HuH-7.5 (cell line): ENCODE measurements at regions not wholly inside any gene's neighbourhood (a gene's known extent, or its start where the extent isn't known, plus 50 kb on each side); places are given as distances from the start of the nearest gene placed in this dataset.
"Not testable (repeated sequence)": the region's sequence is repeated elsewhere in the genome, so short reads cannot be mapped to it uniquely, and the experiment has no call there.

ENCODE experiments used
- DNase-seq: peaks from one replicate; pipeline ENCODE4 v3.0.0; 2011; ENCODE audit warnings: low spot score

- no peak for DNase-seq
Measured at GRCh38 chr12:19988948-19989347, 379.4 kb upstream of the PDE3A start.

GRCh38 chr12:19991146-19991545 lies 377.2 kb upstream of the PDE3A start:
- DNase-seq = no peak

GRCh38 chr12:19992311-19992710 lies 376.0 kb upstream of the PDE3A start:
- no peak for DNase-seq

- DNase-seq = no peak
Measured at GRCh38 chr12:19994968-19995367, 373.4 kb upstream of the PDE3A start.

GRCh38 chr12:19997656-19998400 lies 370.5 kb upstream of the PDE3A start:
- no peak for DNase-seq

- DNase-seq = no peak
Measured at GRCh38 chr12:19998411-19998810, 369.9 kb upstream of the PDE3A start.

GRCh38 chr12:19998961-19999804 lies 369.2 kb upstream of the PDE3A start:
- DNase-seq = no peak

GRCh38 chr12:19999805-20000138 lies 368.6 kb upstream of the PDE3A start:
- no peak for DNase-seq

GRCh38 chr12:20000229-20000849 lies 368.0 kb upstream of the PDE3A start:
- DNase-seq = no peak

- no peak for DNase-seq
Measured at GRCh38 chr12:20003252-20003651, 365.1 kb upstream of the PDE3A start.

GRCh38 chr12:20004952-20005351 lies 363.4 kb upstream of the PDE3A start:
- DNase-seq = no peak

GRCh38 chr12:20006871-20007730 lies 361.2 kb upstream of the PDE3A start:
- no peak for DNase-seq

GRCh38 chr12:20009965-20010364 lies 358.4 kb upstream of the PDE3A start:
- DNase-seq = not testable (repeated sequence)

GRCh38 chr12:20011200-20011599 lies 357.1 kb upstream of the PDE3A start:
- DNase-seq = no peak

- no peak for DNase-seq
Measured at GRCh38 chr12:20017802-20018201, 350.5 kb upstream of the PDE3A start.

- DNase-seq = no peak
Measured at GRCh38 chr12:20018406-20018805, 349.9 kb upstream of the PDE3A start.

GRCh38 chr12:20024194-20024593 lies 344.1 kb upstream of the PDE3A start:
- no peak for DNase-seq

- no peak for DNase-seq
Measured at GRCh38 chr12:20028033-20028432, 340.3 kb upstream of the PDE3A start.

GRCh38 chr12:20030826-20031225 lies 337.5 kb upstream of the PDE3A start:
- DNase-seq = no peak

- no peak for DNase-seq
Measured at GRCh38 chr12:20039562-20039961, 328.8 kb upstream of the PDE3A start.

GRCh38 chr12:20040184-20040583 lies 328.2 kb upstream of the PDE3A start:
- DNase-seq = no peak

GRCh38 chr12:20040831-20041230 lies 327.5 kb upstream of the PDE3A start:
- DNase-seq = no peak
